ENCODE measurements at regions not wholly inside any gene's neighbourhood (a gene's known extent, or its start where the extent isn't known, plus 50 kb on each side); places are given as distances from the start of the nearest gene placed in this dataset.
"Not testable (repeated sequence)": the region's sequence is repeated elsewhere in the genome, so short reads cannot be mapped to it uniquely, and the experiment has no call there.

DNA sequence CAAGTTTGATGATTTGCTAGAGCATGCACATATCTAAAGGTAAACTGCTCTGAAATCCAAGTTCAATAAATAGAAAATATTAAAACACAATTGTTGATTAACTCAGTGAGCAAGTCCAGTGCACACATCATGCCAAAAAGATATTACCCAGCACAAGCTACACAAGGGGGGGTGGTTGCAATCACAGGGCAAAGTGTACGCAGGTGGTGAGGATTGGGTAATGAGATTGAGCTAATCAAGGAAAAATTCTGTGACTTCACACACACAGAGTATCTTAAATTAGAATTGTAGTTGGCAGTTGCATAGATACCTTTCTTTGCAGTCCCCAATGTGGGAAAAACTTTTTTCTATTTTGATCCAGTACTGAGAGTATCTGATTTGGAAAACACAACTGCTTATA, 156.1 kb upstream of the NTRK2 start:
- TF ChIP-seq, protein P1, sequence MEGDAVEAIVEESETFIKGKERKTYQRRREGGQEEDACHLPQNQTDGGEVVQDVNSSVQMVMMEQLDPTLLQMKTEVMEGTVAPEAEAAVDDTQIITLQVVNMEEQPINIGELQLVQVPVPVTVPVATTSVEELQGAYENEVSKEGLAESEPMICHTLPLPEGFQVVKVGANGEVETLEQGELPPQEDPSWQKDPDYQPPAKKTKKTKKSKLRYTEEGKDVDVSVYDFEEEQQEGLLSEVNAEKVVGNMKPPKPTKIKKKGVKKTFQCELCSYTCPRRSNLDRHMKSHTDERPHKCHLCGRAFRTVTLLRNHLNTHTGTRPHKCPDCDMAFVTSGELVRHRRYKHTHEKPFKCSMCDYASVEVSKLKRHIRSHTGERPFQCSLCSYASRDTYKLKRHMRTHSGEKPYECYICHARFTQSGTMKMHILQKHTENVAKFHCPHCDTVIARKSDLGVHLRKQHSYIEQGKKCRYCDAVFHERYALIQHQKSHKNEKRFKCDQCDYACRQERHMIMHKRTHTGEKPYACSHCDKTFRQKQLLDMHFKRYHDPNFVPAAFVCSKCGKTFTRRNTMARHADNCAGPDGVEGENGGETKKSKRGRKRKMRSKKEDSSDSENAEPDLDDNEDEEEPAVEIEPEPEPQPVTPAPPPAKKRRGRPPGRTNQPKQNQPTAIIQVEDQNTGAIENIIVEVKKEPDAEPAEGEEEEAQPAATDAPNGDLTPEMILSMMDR (IDR thresholded peaks at IDR 0.05; ENCODE audit: low read depth, low read length, missing control alignments): no peak
- DNase-seq (ENCODE audit: low read depth): no peak
- no peak overlapping the region for H3K4me3 ChIP-seq (ENCODE audit: low read depth, low read length)

GRCh38 chr9:84513979-84514378, 155.6 kb upstream of the NTRK2 start:
- no peak overlapping the region for H3K4me3 ChIP-seq (ENCODE audit: low read depth, low read length)
- no peak for DNase-seq (ENCODE audit: low read depth)
- TF ChIP-seq, protein P1 (IDR thresholded peaks at IDR 0.05; ENCODE audit: low read depth, low read length, missing control alignments): no peak

DNA sequence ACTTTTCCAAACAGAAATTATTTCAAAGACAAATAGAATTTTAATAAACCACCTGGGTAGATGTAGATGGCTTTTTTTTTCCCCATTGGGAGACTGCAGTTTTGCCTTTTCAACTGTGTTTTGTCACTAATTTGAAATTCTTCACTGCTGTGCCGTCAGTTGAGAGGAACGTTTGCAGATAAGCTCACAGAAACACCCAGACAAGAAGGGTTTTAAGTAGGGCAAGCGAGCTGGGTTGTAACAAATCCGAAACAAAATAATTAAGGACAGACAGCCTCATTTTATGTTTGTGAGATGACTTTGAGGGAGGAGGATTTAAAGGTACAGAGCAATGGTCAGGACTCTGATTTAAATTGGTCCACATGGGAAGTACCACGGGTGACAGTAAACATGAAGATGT, 155.1 kb upstream of the NTRK2 start:
- DNase-seq (ENCODE audit: low read depth): no peak
- TF ChIP-seq, protein P1 (IDR thresholded peaks at IDR 0.05; ENCODE audit: low read depth, low read length, missing control alignments): no peak
- H3K4me3 ChIP-seq (ENCODE audit: low read depth, low read length): no peak overlapping the region

- no peak overlapping the region for H3K4me3 ChIP-seq (ENCODE audit: low read depth, low read length)
- no peak for DNase-seq (ENCODE audit: low read depth)
- TF ChIP-seq, protein P1 (IDR thresholded peaks at IDR 0.05; ENCODE audit: low read depth, low read length, missing control alignments): no peak
Measured at GRCh38 chr9:84517026-84517425, 152.5 kb upstream of the NTRK2 start.

GRCh38 chr9:84519413-84519812, 150.1 kb upstream of the NTRK2 start:
- DNase-seq (ENCODE audit: low read depth): no peak
- TF ChIP-seq, protein P1 (IDR thresholded peaks at IDR 0.05; ENCODE audit: low read depth, low read length, missing control alignments): no peak
- H3K4me3 ChIP-seq (ENCODE audit: low read depth, low read length): no peak overlapping the region

GRCh38 chr9:84521208-84521607, 148.3 kb upstream of the NTRK2 start:
- DNase-seq (ENCODE audit: low read depth): no peak
- no peak overlapping the region for H3K4me3 ChIP-seq (ENCODE audit: low read depth, low read length)
- TF ChIP-seq, protein P1 (IDR thresholded peaks at IDR 0.05; ENCODE audit: low read depth, low read length, missing control alignments): no peak

DNA sequence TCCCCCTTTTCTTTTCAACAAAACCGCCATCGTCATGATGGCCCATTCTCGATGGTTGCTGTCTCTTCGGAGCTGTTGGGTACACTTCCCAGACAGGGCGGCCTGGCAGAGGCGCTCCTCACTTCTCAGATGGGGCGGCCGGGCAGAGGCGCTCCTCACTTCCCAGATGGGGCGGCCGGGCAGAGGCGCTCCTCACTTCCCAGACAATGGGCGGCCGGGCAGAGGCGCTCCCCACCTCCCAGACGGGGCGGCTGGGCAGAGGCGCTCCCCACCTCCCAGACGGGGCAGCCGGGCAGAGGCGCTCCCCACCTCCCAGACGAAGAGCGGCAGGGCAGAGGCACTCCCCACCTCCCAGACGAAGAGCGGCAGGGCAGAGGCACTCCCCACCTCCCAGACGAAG, 143.3 kb upstream of the NTRK2 start:
- DNase-seq (ENCODE audit: low read depth); H3K4me3 ChIP-seq (ENCODE audit: low read depth, low read length): not testable (repeated sequence)

DNA sequence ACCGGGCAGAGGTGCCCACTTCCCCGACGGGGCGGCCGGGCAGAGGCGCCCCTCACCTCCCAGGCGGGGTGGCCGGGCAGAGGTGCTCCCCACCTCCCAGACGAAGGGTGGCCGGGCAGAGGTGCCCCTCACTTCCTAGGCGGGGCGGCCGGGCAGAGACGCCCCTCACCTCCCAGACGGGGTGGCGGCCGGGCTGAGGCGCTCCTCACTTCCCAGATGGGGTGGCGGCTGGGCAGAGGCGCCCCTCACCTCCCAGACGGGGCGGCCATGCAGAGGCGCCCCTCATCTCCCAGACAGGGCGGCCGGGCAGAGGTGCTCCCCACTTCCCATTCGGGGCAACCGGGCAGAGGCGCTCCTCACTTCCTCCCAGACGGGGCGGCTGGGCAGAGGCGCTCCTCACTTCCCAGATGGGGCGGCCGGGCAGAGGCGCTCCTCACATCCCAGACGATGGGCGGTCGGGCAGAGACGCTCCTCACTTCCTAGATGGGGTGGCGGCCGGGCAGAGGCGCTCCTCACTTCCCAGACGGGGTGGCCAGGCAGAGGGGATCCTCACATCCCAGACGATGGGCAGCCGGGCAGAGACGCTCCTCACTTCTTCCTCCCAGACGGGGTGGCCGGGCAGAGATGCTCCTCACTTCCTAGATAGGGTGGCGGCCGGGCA, 142.3 kb upstream of the NTRK2 start:
- not testable (repeated sequence) for H3K4me3 ChIP-seq (ENCODE audit: low read depth, low read length)

GRCh38 chr9:84535973-84536372, 133.6 kb upstream of the NTRK2 start:
- not testable (repeated sequence) for DNase-seq (ENCODE audit: low read depth); H3K4me3 ChIP-seq (ENCODE audit: low read depth, low read length)

More for the DNA sequence above, 142.3 kb upstream of the NTRK2 start:
- DNase-seq (ENCODE audit: low read depth): not testable (repeated sequence)

All from GM12864 (cell line).